ENCODE measurements at regions not wholly inside any gene's neighbourhood (a gene's known extent, or its start where the extent isn't known, plus 50 kb on each side); places are given as distances from the start of the nearest gene placed in this dataset.

DNA sequence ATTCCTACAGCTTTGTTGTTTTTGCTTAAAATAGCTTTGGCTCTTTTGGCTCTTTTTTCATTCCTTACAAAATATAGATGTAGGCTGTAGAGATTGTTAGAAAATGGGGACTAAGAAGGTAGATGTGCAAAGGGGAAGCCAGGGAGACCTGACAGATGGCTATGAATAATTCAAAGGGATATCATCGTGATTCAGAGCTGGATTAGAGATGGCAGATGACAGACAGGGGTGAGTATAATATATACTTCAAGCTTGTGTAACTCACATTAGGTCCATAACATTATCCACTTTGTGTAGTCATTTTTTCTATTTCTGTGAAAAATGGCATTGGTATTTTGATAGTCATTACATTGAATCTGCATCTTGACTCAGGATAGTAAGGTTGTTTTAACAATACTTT is 422.9 kb upstream of the ST6GAL2 start:
- Histone ChIP-seq H4K20me1 (ENCODE audit: control insufficient read depth, insufficient read depth, low read depth, low read length) (no peaks in the 10 kb centered on the region), H3K4me2 (ENCODE audit: low read length) (no peak overlapping the region), H3K4me1 (ENCODE audit: control insufficient read depth, low read length) (no peaks in the 10 kb centered on the region), H3K36me3 (ENCODE audit: control insufficient read depth, low read length) (no peaks in the 10 kb centered on the region), H3K9me2 (replicated peaks; ENCODE audit: control insufficient read depth, low read length) (no peaks in the 10 kb centered on the region), H3K79me2 (ENCODE audit: control insufficient read depth, low read length) (no peaks in the 10 kb centered on the region), H3K9me3 (ENCODE audit: control insufficient read depth, insufficient read depth, low read length) (no peaks in the 10 kb centered on the region), H3K27ac (ENCODE audit: low read depth, low read length) (no peak overlapping the region), H3K4me3 (ENCODE audit: low read length) (no peak overlapping the region), H3K27me3 (ENCODE audit: control insufficient read depth, low read length) (no peaks in the 10 kb centered on the region), H3F3A (ENCODE audit: control insufficient read depth, insufficient read depth) (no peaks in the 10 kb centered on the region)
- TF ChIP-seq EZH2phosphoT487 (IDR thresholded peaks at IDR 0.05; ENCODE audit: borderline replicate concordance, low read length), result no peak
- no peak for TF ChIP-seq CTCF (IDR thresholded peaks at IDR 0.05; ENCODE audit: low read depth, low read length, poor library complexity, severe bottlenecking)

DNA sequence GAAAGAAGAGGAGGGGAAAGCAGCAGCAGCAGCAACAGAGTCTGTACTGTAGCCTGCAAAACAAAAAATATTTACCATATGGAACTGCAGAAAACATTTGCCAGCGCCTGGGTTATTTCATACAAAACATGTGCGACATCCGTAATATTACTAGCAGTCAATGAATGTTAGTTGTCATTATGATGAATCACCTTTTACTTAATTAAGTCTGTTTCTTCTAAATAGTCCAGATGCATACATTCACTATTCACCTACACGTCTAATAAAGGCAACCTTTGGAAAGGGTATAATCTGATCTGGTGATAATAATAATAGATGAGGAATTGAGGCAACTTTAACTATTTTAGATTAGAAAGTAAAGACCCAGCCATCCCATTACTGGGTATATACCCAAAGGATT is 426.3 kb upstream of the ST6GAL2 start:
- Histone ChIP-seq H4K20me1 (ENCODE audit: control insufficient read depth, insufficient read depth, low read depth, low read length) (no peaks in the 10 kb centered on the region), H3K27me3 (ENCODE audit: control insufficient read depth, low read length) (no peaks in the 10 kb centered on the region), H3K4me3 (ENCODE audit: low read length) (no peak overlapping the region), H3K36me3 (ENCODE audit: control insufficient read depth, low read length) (no peaks in the 10 kb centered on the region), H3K79me2 (ENCODE audit: control insufficient read depth, low read length) (no peaks in the 10 kb centered on the region), H3K27ac (ENCODE audit: low read depth, low read length) (no peak overlapping the region), H3K9me2 (replicated peaks; ENCODE audit: control insufficient read depth, low read length) (no peaks in the 10 kb centered on the region), H3F3A (ENCODE audit: control insufficient read depth, insufficient read depth) (no peaks in the 10 kb centered on the region), H3K9me3 (ENCODE audit: control insufficient read depth, insufficient read depth, low read length) (no peaks in the 10 kb centered on the region), H3K4me1 (ENCODE audit: control insufficient read depth, low read length) (no peaks in the 10 kb centered on the region), H3K4me2 (ENCODE audit: low read length) (no peak overlapping the region)
- TF ChIP-seq CTCF (IDR thresholded peaks at IDR 0.05; ENCODE audit: low read depth, low read length, poor library complexity, severe bottlenecking) (no peak), EZH2phosphoT487 (IDR thresholded peaks at IDR 0.05; ENCODE audit: borderline replicate concordance, low read length) (no peak)

GRCh38 chr2:107313316-107313715 is 427.3 kb upstream of the ST6GAL2 start:
- Histone ChIP-seq H3K9me3 (ENCODE audit: control insufficient read depth, insufficient read depth, low read length) (no peaks in the 10 kb centered on the region), H3K79me2 (ENCODE audit: control insufficient read depth, low read length) (no peaks in the 10 kb centered on the region), H3K4me1 (ENCODE audit: control insufficient read depth, low read length) (no peaks in the 10 kb centered on the region), H4K20me1 (ENCODE audit: control insufficient read depth, insufficient read depth, low read depth, low read length) (no peaks in the 10 kb centered on the region), H3K27ac (ENCODE audit: low read depth, low read length) (no peak overlapping the region), H3K36me3 (ENCODE audit: control insufficient read depth, low read length) (no peaks in the 10 kb centered on the region), H3K4me2 (ENCODE audit: low read length) (no peak overlapping the region), H3K9me2 (replicated peaks; ENCODE audit: control insufficient read depth, low read length) (no peaks in the 10 kb centered on the region), H3K4me3 (ENCODE audit: low read length) (no peak overlapping the region), H3K27me3 (ENCODE audit: control insufficient read depth, low read length) (no peaks in the 10 kb centered on the region), H3F3A (ENCODE audit: control insufficient read depth, insufficient read depth) (no peaks in the 10 kb centered on the region)
- TF ChIP-seq EZH2phosphoT487 (IDR thresholded peaks at IDR 0.05; ENCODE audit: borderline replicate concordance, low read length) (no peak), CTCF (IDR thresholded peaks at IDR 0.05; ENCODE audit: low read depth, low read length, poor library complexity, severe bottlenecking) (no peak)

GRCh38 chr2:107320881-107321280 is 434.9 kb upstream of the ST6GAL2 start:
- Histone ChIP-seq H3K4me3 (ENCODE audit: low read length) (no peak overlapping the region), H3K27me3 (ENCODE audit: control insufficient read depth, low read length) (no peaks in the 10 kb centered on the region), H3K9me2 (replicated peaks; ENCODE audit: control insufficient read depth, low read length) (no peaks in the 10 kb centered on the region), H4K20me1 (ENCODE audit: control insufficient read depth, insufficient read depth, low read depth, low read length) (no peaks in the 10 kb centered on the region), H3K79me2 (ENCODE audit: control insufficient read depth, low read length) (no peaks in the 10 kb centered on the region), H3K27ac (ENCODE audit: low read depth, low read length) (no peak overlapping the region), H3K4me2 (ENCODE audit: low read length) (no peak overlapping the region), H3K36me3 (ENCODE audit: control insufficient read depth, low read length) (no peaks in the 10 kb centered on the region), H3F3A (ENCODE audit: control insufficient read depth, insufficient read depth) (no peaks in the 10 kb centered on the region), H3K4me1 (ENCODE audit: control insufficient read depth, low read length) (no peaks in the 10 kb centered on the region), H3K9me3 (ENCODE audit: control insufficient read depth, insufficient read depth, low read length) (no peaks in the 10 kb centered on the region)
- TF ChIP-seq CTCF (IDR thresholded peaks at IDR 0.05; ENCODE audit: low read depth, low read length, poor library complexity, severe bottlenecking) (no peak), EZH2phosphoT487 (IDR thresholded peaks at IDR 0.05; ENCODE audit: borderline replicate concordance, low read length) (no peak)
